Heart left ventricle (tissue), 13 donors: ENCODE measurements at regions not wholly inside any gene's neighbourhood (a gene's known extent, or its start where the extent isn't known, plus 50 kb on each side); places are given as distances from the start of the nearest gene placed in this dataset.

Experiments used
- CTCF ChIP-seq, 12 donors: fragments of 200-600 bp; sonication (generic) in 4 of 12; IDR thresholded peaks; one replicate each; pipeline versions ENCODE4 v1.5.0 to v1.8.0; 2018 to 2022; ENCODE audit warnings: antibody characterized with exemption in 12 of 12, mild to moderate bottlenecking in 5 of 12
- POLR2A ChIP-seq, 2 donors: fragments of 450-650 bp; IDR thresholded peaks; one replicate each; pipeline ENCODE4 v1.6.1; 2017; ENCODE audit warnings: antibody characterized with exemption in 2 of 2, mild to moderate bottlenecking in 2 of 2, moderate library complexity in 2 of 2
- donor health status: ischemic (EF 13 %, LVEDD 7.1; RV severe dilation, severe dysfunction).
- donor health status: DM: no; HTN: yes; CAD: no.
- donor health status: DM: no; HTN: no; CAD: no.
- donor health status: ischemic (EF 25% LVEDD 6.9; RV normal size, moderate dysfunction).
- donor health status: ischemic (EF 25% LVEDD 5.7; RV mildly dilated, moderate dysfunction).
- donor health status: ischemic (EF 35%, LVEDD 5.7; RV mildly dilated, moderate dysfunction).
- donor health status: nonischemic (EF 11% LVEDD 7.7; RV severe dilation, severe dysfunction).
- donor health status: DM: yes; HTN: yes; CAD: no.
- donor health status: PGD.
- donor health status: ischemic (EF 29% LVEDD 5.4; RV normal size, mild dysfunction).
- donor health status: nonischemic (EF 23%, LVEDD 6.1; RV moderate dilation, normal function).

GRCh38 chr3:77814845-77815244 lies 774.9 kb downstream of the ROBO2 start:
- no peak for TF ChIP-seq POLR2A (IDR thresholded peaks at IDR 0.05)
- TF ChIP-seq CTCF (IDR thresholded peaks at IDR 0.05) = no peak
